K562 (cell line): ENCODE measurements at regions not wholly inside any gene's neighbourhood (a gene's known extent, or its start where the extent isn't known, plus 50 kb on each side); places are given as distances from the start of the nearest gene placed in this dataset.

Experiments
- ARID1B ChIP-seq: fragments of 450-650 bp; IDR thresholded peaks from 2 replicates; pipeline ENCODE4 v1.6.1; 2016; ENCODE audit warnings: antibody characterized with exemption, mild to moderate bottlenecking, inconsistent platforms
- CREB1 ChIP-seq, 2 experiments: sonication (generic) in 1 of 2; formaldehyde crosslinking in 1 of 2; IDR thresholded peaks; 2 replicates each; pipeline versions ENCODE4 v1.6.1 to v1.8.0; 2012 to 2022; ENCODE audit warnings: inconsistent platforms in 1 of 2, mild to moderate bottlenecking in 1 of 2, missing genetic modification reagents in 1 of 2, moderate library complexity in 1 of 2
- E2F8 ChIP-seq: fragments of 450-650 bp; IDR thresholded peaks from 2 replicates; pipeline ENCODE4 v1.7.1; 2018; ENCODE audit warnings: mild to moderate bottlenecking, low read depth; ENCODE audit not compliant: partially characterized antibody
- FOXJ3 ChIP-seq: sonication (generic); formaldehyde crosslinking; IDR thresholded peaks from 2 replicates; pipeline ENCODE4 v1.4.0; 2020; ENCODE audit warnings: mild to moderate bottlenecking, missing genetic modification reagents
- FOXK2 ChIP-seq, 2 experiments: fragments of 450-650 bp; IDR thresholded peaks in 1 of 2; conservative IDR thresholded peaks in 1 of 2; 2 replicates each; pipeline ENCODE4 v1.6.1; 2016; ENCODE audit warnings: low read depth in 2 of 2, mild to moderate bottlenecking in 1 of 2
- JUND ChIP-seq, 2 experiments: IDR thresholded peaks; 2 replicates in 1 of 2; 3 replicates in 1 of 2; pipeline ENCODE4 v1.6.1; 2011; ENCODE audit warnings: borderline replicate concordance in 2 of 2, low read depth in 2 of 2, low read length in 2 of 2, improper control_type of control experiment in 1 of 2, missing biosample characterization in 1 of 2, missing genetic modification characterization in 1 of 2, missing genetic modification reagents in 1 of 2
- KDM1A ChIP-seq, 2 experiments: fragments of 450-650 bp; IDR thresholded peaks; 2 replicates each; pipeline ENCODE4 v1.6.1; 2016; ENCODE audit warnings: mild to moderate bottlenecking in 2 of 2
- PHF8 ChIP-seq: fragments of 200-600 bp; sonication (generic); IDR thresholded peaks from 2 replicates; pipeline ENCODE4 v1.6.1; 2012; ENCODE audit warnings: mixed run types, mild to moderate bottlenecking, inconsistent platforms, low read length, moderate library complexity, borderline replicate concordance
- POLR2AphosphoS5 ChIP-seq: IDR thresholded peaks from 2 replicates; pipeline ENCODE4 v1.6.1; 2011; ENCODE audit warnings: mild to moderate bottlenecking, low read depth, low read length, moderate library complexity; ENCODE audit not compliant: control insufficient read depth, insufficient read depth
- PTBP1 ChIP-seq: fragments of 200-400 bp; formaldehyde crosslinking; IDR thresholded peaks from 2 replicates; pipeline ENCODE4 v1.6.1; 2017; ENCODE audit warnings: low read depth, low read length
- TRIM24 ChIP-seq, 2 experiments: fragments of 450-650 bp; IDR thresholded peaks; 2 replicates each; pipeline ENCODE4 v1.6.1; 2016
- TF ChIP-seq, protein P1 (sequence below): fragments of 450-650 bp; IDR thresholded peaks from 2 replicates; pipeline ENCODE4 v1.6.1; 2018; ENCODE audit not compliant: partially characterized antibody
- TF ChIP-seq, protein P2 (sequence below), 2 experiments: fragments of 250-450 bp in 1 of 2; fragments of 450-650 bp in 1 of 2; sonication (Bioruptor Pico) in 1 of 2; IDR thresholded peaks; 2 replicates each; pipeline versions ENCODE4 v1.6.1 to v1.8.0; 2016 to 2021; ENCODE audit warnings: mild to moderate bottlenecking in 2 of 2, moderate library complexity in 2 of 2, missing compliant biosample characterization in 1 of 2, missing genetic modification characterization in 1 of 2
- TF ChIP-seq, protein P3 (sequence below): sonication (generic); formaldehyde crosslinking; IDR thresholded peaks from 2 replicates; pipeline ENCODE4 v1.8.0; 2022; ENCODE audit warnings: missing genetic modification reagents, mild to moderate bottlenecking, moderate library complexity, borderline replicate concordance

DNA sequence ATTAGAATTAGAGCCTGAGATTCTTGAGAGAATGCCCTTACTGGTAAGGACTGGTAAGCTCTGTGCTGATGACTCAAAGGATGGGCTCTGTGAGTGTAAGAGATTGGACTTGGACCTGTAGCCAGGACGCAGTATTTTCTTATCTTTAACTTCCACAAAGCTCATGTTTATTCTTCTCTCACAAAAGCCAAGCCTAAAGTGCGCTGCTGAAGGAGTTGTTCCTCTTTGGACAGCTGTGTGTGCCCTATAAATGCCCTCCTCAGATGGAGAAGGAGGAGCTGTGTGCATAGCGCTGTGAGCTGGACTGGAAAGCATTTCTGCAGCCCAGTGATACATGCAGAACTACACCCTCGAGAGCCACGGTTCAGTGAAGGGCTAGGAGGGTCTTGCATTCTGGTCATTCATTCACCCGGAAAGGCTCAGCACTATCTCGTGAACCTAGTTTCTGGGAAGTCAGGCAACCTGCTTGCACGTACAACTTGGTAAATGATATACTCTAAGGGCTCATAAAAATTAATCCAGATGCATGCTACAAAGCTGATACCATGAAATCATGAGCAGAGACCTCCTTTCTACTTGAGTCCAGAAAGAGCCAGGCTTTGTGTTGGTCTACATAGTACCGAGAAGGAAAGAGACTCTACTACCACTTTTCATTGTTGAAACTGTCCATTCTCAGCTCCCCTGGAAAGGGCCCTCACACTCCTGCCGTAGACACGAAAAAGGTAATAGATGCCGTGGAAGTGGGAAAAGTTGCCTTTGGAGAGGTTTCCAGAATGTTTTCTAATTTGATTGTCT is 103.0 kb upstream of the TBL1XR1 start (continued):
- no peak for TF ChIP-seq FOXJ3 (CRISPR knock-in tag)
- TF ChIP-seq JUND (IDR thresholded peaks at IDR 0.05; ENCODE audit: borderline replicate concordance, low read depth, low read length) = peak; percentile 51; the same call in 1 of the 2 replicates
- peak; percentile 53; the same call in 1 of the 3 replicates for TF ChIP-seq JUND (tag; IDR thresholded peaks at IDR 0.05; ENCODE audit: borderline replicate concordance, low read depth, low read length)
- TF ChIP-seq, protein P1, sequence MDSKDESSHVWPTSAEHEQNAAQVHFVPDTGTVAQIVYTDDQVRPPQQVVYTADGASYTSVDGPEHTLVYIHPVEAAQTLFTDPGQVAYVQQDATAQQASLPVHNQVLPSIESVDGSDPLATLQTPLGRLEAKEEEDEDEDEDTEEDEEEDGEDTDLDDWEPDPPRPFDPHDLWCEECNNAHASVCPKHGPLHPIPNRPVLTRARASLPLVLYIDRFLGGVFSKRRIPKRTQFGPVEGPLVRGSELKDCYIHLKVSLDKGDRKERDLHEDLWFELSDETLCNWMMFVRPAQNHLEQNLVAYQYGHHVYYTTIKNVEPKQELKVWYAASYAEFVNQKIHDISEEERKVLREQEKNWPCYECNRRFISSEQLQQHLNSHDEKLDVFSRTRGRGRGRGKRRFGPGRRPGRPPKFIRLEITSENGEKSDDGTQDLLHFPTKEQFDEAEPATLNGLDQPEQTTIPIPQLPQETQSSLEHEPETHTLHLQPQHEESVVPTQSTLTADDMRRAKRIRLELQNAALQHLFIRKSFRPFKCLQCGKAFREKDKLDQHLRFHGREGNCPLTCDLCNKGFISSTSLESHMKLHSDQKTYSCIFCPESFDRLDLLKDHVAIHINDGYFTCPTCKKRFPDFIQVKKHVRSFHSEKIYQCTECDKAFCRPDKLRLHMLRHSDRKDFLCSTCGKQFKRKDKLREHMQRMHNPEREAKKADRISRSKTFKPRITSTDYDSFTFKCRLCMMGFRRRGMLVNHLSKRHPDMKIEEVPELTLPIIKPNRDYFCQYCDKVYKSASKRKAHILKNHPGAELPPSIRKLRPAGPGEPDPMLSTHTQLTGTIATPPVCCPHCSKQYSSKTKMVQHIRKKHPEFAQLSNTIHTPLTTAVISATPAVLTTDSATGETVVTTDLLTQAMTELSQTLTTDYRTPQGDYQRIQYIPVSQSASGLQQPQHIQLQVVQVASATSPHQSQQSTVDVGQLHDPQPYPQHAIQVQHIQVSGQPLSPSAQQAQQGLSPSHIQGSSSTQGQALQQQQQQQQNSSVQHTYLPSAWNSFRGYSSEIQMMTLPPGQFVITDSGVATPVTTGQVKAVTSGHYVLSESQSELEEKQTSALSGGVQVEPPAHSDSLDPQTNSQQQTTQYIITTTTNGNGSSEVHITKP = no peak
- TF ChIP-seq PHF8 = no peak
- TF ChIP-seq ARID1B = peak; percentile 88
- TF ChIP-seq TRIM24 (IDR thresholded peaks at IDR 0.05) = peak; percentile 10 to 29; a peak in 2 of 4 replicates
- TF ChIP-seq, protein P2, sequence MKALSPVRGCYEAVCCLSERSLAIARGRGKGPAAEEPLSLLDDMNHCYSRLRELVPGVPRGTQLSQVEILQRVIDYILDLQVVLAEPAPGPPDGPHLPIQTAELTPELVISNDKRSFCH (CRISPR knock-in tag; IDR thresholded peaks at IDR 0.05) = no peak
- TF ChIP-seq, protein P2 (tag; IDR thresholded peaks at IDR 0.05) = no peak
- peak; percentile 37 to 59; a peak in 1 of 4 replicates for TF ChIP-seq KDM1A (IDR thresholded peaks at IDR 0.05)
- TF ChIP-seq PTBP1 = no peak
- TF ChIP-seq E2F8 = no peak
- TF ChIP-seq, protein P3, sequence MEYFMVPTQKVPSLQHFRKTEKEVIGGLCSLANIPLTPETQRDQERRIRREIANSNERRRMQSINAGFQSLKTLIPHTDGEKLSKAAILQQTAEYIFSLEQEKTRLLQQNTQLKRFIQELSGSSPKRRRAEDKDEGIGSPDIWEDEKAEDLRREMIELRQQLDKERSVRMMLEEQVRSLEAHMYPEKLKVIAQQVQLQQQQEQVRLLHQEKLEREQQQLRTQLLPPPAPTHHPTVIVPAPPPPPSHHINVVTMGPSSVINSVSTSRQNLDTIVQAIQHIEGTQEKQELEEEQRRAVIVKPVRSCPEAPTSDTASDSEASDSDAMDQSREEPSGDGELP = peak; percentile 35; the same call in 1 of the 2 replicates
- peak; percentile 50 to 63; a peak in 3 of 4 replicates for TF ChIP-seq FOXK2 (conservative IDR thresholded peaks at IDR 0.05 in 1 of 2, IDR thresholded peaks at IDR 0.05 in 1 of 2; ENCODE audit: low read depth in 2 of 2)
- no peak for TF ChIP-seq CREB1 (IDR thresholded peaks at IDR 0.05)
- TF ChIP-seq CREB1 (CRISPR knock-in tag; IDR thresholded peaks at IDR 0.05) = no peak
- TF ChIP-seq POLR2AphosphoS5 = peak; percentile 39; the same call in 1 of the 2 replicates
